Fibroblast of skin of right quadriceps (primary cell): ENCODE measurements at regions not wholly inside any gene's neighbourhood (a gene's known extent, or its start where the extent isn't known, plus 50 kb on each side); places are given as distances from the start of the nearest gene placed in this dataset.
A peak's percentile ranks its signal among the peaks of the same experiment; 100 is the strongest.

Experiments
- DNase-seq: peaks from one replicate; pipeline ENCODE4 v3.0.0-alpha.2; 2013

- no peak for DNase-seq
Observed at GRCh38 chr3:135805752-135806151, 159.8 kb upstream of the PPP2R3A start.

- no peak for DNase-seq
Observed at GRCh38 chr3:135806317-135806716, 159.2 kb upstream of the PPP2R3A start.

- no peak for DNase-seq
Observed at GRCh38 chr3:135807879-135808278, 157.6 kb upstream of the PPP2R3A start.

DNA sequence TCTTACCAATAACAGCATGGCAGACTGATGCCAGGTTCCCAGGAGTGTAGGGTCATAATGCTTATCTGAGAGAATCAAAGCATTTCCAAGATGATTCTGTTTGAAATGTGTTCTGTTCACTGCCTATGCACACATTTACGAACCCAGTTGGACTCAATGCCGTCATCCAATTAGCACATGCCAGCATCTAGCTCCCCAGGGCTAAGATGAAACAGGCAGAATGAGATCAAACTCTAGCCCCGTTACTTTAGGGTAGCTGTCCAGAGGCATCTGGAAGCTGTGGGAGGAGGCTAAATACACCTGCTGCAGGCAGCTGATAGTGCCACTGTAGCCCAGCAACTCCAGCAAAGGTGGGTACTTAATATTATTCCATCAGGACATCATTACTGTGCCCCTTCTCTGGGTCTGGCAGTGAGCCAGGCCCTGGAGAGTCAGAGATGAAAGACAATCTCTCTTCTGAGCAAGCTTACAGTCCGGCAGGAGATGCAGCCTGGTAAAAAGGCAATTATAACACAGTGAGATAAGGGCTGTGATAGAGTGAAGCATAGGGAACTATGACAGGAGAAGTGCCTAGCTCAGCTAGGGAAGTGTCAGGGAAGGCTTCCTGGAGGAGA is 156.4 kb upstream of the PPP2R3A start:
- no peak for DNase-seq

- no peak for DNase-seq
Observed at GRCh38 chr3:135811651-135812050, 153.9 kb upstream of the PPP2R3A start.

DNA sequence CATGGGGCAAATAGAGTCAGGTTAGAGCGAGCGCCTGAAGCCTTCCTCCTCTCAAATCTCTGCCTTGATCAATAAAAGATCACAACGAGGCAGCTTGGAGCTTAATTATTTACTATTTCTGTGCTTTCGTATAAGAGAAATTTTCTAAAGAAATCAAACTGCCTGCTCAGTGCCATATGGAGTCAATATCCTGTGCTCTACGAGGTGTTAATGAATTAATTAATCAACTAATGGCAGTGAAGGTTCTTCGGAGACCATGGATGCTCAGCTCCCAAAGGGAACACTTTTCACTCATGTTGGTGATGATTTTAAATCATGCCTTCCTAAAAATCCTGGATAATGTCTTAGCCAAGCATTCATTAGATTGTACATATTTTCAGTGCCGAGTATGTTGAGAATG is 153.5 kb upstream of the PPP2R3A start:
- no peak for DNase-seq

DNA sequence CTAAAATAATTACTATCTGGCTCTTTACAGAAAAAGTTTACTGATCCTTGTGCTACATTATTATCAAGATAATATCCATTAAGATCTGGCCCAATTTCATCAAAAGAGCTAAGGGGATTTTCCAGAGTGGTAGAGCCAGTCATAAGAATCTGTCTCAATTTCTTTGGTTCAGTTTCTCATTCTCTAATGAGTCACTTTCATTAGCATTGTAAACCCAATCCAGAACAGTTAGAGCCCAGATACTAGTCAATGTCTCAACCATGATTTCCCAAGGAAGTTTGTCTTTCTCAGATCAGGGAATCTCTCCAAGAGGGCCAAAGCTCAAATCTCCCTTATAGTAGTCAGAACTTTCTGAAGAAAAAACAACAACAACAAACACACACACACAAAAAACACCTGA is 131.1 kb upstream of the PPP2R3A start:
- DNase-seq: no peak

DNA sequence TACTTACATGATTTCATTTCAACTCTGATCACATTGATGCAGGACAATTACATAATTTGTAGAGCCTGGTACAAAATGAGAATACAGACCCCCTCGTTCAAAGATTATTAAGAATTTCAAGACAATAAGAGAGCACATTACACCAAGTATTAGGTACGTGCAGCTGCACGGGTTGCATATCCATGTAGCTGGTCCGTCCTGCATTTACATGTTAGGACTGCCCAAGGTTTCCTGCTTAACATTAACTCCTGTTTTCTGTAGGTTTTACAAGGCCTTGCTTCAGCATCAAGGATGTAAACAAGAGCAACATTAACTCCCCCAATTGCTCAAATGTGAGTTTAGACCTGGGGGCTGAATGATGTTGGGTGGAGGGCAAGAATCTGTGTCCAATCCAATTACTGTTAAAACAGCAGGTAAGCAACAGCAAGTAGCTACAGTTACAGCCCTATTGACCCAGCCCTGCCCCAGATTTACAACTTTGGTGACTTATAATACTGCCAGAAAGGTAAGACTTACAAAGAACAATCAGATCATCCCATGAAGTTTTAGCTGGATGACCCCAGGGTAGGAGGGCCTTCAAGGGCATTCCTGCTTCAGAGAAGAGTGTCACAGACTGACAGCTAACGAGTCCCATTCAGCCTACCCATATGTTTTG is 127.4 kb upstream of the PPP2R3A start:
- DNase-seq: no peak

DNA sequence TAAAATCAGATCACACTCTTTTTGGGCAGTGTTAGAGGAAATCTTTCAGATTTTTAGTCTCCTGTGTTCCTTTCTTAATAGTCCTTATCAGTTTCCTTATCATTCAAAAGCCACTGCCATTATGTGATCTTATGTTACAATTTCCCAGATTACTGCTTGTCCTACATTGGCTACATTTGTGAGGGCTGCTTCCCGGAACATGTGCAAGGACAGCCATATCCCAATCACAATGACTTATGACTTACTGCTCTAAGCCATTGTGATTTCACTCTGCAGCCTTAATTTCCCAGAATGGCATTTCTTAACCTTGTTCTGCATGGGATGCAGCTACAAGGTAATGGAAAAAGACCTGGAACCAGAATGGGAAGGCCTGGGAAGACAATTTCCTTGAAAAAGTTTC is 125.1 kb upstream of the PPP2R3A start:
- no peak for DNase-seq

DNA sequence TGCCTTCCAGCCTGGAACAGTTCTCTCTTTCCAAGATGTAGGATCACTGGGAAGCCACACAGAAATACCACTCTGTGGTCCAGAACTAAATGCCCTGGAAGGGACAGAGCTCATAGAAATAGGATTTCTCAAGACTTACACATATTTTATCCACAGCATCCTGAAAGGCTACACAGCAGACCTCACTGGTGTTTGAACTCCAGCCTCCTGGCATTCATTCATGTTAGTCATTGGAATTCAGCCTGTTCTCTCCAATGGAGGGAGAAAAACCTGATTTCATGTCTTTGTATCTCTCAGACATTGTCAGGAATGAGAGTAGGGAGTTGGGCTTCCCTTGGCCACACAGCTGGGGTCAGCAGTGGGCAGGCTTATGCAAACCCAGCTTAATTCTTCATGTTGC is 121.1 kb upstream of the PPP2R3A start:
- peak; percentile 17 for DNase-seq

- DNase-seq: no peak
Observed at GRCh38 chr3:135848051-135848450, 117.5 kb upstream of the PPP2R3A start.

- DNase-seq: no peak
Observed at GRCh38 chr3:135849827-135850226, 115.7 kb upstream of the PPP2R3A start.

GRCh38 chr3:135851201-135852081 is 114.1 kb upstream of the PPP2R3A start:
- DNase-seq: peak; percentile 19

- peak; percentile 19 for DNase-seq
Observed at GRCh38 chr3:135853981-135854380, 111.5 kb upstream of the PPP2R3A start.

DNA sequence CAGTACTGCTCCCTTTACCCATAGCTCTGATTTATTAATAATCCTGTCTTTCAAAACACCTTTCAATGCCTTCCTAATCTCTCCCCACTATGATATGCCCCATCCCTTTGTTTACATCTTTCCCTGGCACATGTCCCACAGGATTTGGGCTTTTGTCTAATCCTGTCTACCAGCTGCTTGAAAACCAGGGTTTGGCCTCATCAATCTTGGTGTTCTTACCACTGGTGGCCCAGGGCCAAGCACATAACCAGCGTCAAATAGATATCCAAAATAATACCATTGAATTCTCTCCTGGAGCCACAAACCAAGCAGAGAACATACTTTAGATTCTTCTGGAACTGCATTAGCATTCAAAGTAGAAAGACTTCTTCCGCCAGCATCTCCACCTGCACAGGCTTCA is 104.8 kb upstream of the PPP2R3A start:
- DNase-seq: no peak

- peak; percentile 36 for DNase-seq
Observed at GRCh38 chr3:135862361-135862760, 103.2 kb upstream of the PPP2R3A start.

GRCh38 chr3:135864060-135864459 is 101.5 kb upstream of the PPP2R3A start:
- DNase-seq: no peak

GRCh38 chr3:135865085-135865484 is 100.4 kb upstream of the PPP2R3A start:
- peak; percentile 15 for DNase-seq

DNA sequence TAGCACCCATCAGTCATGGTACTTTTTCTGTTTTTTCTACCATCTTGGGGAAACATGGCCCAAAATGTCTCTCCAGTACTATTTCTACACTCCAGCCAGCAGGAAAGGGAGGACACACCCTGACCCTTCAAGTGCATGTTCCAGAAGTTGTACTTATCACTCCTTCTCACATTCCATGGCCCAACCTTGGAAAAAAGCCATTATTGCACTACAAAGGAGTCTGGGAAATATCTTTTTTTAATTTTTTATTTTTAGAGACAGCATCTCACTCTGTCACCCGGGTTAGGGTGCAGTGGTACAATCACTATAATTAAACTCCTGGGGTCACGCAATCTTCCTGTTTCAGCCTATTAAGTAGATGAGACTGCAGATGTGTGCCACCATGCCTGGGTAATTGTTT is 100.0 kb upstream of the PPP2R3A start:
- DNase-seq: no peak

DNA sequence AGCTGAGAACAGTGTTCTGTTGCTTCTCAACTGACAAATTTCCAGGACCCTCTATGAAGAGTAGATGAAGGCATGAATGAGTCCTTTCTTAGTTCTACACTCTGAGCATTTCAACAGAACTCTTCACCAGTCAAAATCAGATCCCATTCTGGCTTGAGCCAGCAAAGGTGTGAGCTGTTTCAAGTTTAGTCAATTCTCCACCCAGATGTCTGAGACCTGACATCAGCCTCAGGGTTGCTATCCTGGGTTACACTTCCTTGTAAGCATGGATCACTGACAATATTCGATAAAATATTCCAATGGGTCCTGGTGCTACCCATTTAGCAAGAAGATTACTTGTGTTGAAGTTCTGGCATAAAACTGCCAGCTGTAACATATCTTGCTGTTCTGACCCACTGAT is 97.6 kb upstream of the PPP2R3A start:
- no peak for DNase-seq

DNA sequence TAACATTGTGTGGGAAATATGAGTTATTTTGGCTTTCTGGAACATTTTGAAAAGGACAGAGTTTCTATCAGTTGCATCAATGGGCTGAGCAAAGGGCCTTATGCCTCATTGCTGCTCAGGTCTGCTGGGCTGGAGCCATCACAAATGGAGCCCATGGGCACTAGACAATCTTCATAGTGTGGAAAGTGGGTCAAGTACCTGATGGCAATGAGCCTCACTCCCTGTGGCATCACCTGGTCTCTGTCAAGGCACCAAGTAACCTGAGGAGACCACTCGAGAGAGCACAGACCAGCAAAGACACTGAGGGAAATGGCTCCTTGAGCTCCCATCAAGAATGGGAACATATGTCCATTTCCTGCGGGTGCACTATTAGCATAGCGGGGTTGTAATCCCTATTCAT is 96.7 kb upstream of the PPP2R3A start:
- no peak for DNase-seq

- peak; percentile 14 for DNase-seq
Observed at GRCh38 chr3:135869439-135870105, 96.0 kb upstream of the PPP2R3A start.

GRCh38 chr3:135871311-135871710 is 94.2 kb upstream of the PPP2R3A start:
- DNase-seq: no peak
